ENCODE measurements at regions not wholly inside any gene's neighbourhood (a gene's known extent, or its start where the extent isn't known, plus 50 kb on each side); places are given as distances from the start of the nearest gene placed in this dataset.

DNA sequence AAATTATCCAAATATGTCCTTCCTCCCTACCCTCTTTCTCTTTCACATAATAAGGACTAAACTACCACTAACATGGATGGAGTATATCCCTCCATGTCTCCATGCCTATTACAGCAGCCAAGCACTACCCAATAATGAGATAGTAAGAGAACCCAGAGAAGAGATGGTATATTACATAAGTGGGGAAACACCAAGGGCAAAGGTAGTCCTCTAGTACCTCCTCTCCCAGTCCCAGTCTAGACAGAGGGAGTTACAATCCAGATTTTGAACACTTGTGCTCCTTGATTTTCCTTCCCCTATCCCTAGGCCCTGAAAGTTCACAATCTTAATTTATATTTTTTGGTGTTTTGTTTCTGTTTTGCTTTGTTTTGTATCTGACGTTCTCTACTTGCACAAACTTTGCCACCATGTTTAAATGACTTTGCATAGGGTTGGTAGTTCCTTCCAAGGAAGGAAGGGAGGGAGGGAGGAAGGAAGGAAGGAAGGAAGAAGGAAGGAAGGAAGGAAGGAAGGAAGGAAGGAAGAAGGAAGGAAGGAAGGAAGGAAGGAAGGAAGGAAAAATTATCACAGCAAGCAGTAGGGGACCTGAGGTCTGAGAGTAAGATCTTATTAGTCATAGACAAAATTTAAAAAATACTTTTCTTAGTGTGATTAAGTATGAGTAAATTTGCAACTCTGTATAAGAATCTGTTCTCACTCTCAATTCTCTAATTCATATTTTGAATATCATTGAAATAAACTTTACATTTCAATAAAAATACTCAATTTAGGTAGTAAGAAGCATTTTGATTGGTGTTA lies 521.9 kb downstream of the PTPRC start:
- H3K27me3 ChIP-seq, result no peaks in the 10 kb centered on the region
- no peak for DNase-seq (ENCODE audit: extremely low spot score in 2 of 2)
- TF ChIP-seq POLR2A (IDR thresholded peaks at IDR 0.05) (no peak), POLR2AphosphoS5 (IDR thresholded peaks at IDR 0.05; ENCODE audit: insufficient read depth in 1 of 2, low read depth in 1 of 2) (no peak)
- TF ChIP-seq, protein P1, sequence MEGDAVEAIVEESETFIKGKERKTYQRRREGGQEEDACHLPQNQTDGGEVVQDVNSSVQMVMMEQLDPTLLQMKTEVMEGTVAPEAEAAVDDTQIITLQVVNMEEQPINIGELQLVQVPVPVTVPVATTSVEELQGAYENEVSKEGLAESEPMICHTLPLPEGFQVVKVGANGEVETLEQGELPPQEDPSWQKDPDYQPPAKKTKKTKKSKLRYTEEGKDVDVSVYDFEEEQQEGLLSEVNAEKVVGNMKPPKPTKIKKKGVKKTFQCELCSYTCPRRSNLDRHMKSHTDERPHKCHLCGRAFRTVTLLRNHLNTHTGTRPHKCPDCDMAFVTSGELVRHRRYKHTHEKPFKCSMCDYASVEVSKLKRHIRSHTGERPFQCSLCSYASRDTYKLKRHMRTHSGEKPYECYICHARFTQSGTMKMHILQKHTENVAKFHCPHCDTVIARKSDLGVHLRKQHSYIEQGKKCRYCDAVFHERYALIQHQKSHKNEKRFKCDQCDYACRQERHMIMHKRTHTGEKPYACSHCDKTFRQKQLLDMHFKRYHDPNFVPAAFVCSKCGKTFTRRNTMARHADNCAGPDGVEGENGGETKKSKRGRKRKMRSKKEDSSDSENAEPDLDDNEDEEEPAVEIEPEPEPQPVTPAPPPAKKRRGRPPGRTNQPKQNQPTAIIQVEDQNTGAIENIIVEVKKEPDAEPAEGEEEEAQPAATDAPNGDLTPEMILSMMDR (IDR thresholded peaks at IDR 0.05), result no peak
- H3K9me3 ChIP-seq, result no peaks in the 10 kb centered on the region
- H3K4me3 ChIP-seq, result no peak overlapping the region
- no peaks in the 10 kb centered on the region for H3K36me3 ChIP-seq
- intact Hi-C loops (cut with DNase I), result no loop called here
- H3K27ac ChIP-seq, result no peak overlapping the region
- H3K4me1 ChIP-seq, result no peaks in the 10 kb centered on the region

DNA sequence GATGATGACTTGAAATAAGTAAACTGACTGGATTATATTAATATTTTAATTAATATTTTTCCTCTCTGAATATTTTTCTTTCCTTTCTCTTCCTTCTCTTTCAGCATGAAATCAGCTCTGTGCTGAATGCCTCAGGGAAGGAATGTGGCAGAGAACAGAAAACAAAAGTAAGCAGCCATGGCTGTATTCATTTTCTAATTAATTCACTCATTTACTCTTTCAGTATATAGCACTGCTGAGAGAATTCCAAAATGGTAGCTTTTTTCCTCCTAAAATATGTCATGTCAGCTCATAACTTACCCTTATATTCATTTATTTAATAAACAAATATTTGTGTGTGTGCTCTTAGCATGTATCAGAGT lies 522.5 kb downstream of the PTPRC start:
- TF ChIP-seq, protein P1 (IDR thresholded peaks at IDR 0.05), result no peak
- no peak for TF ChIP-seq POLR2AphosphoS5 (IDR thresholded peaks at IDR 0.05; ENCODE audit: insufficient read depth in 1 of 2, low read depth in 1 of 2)
- TF ChIP-seq POLR2A (IDR thresholded peaks at IDR 0.05), result no peak
- Histone ChIP-seq H3K4me3 (no peak overlapping the region), H3K27ac (no peak overlapping the region), H3K36me3 (no peaks in the 10 kb centered on the region), H3K9me3 (no peaks in the 10 kb centered on the region), H3K27me3 (no peaks in the 10 kb centered on the region), H3K4me1 (no peaks in the 10 kb centered on the region)
- DNase-seq (ENCODE audit: extremely low spot score in 2 of 2), result no peak
- intact Hi-C loops (cut with DNase I), result no loop called here

DNA sequence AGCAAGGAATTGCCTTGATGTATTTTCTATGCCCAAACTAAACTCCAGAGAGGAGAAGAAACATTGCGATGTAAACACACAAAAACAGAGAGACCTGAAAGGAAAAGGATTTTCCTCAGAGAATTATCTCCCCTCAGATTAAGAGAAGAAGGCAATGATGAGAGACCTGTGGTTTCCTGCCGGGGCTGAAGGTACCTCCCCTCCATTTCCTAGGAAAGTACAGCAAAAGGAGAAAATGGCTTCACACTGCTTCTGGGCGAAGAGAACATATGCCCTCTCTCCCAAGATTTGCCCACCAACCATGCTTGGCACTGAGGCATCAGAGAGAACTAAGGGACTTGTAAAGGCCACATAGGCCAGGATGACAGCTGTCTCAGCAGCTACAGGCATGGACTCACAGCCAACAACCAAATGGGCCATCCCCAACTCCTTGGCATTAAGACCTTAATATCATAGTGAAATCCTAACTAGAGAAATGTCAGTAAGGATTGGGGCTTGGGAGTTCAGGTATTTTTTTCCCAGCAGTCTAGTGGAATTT lies 523.0 kb downstream of the PTPRC start:
- H3K9me3 ChIP-seq, result no peaks in the 10 kb centered on the region
- DNase-seq (ENCODE audit: extremely low spot score in 2 of 2), result no peak
- no peaks in the 10 kb centered on the region for H3K4me1 ChIP-seq
- H3K4me3 ChIP-seq, result no peak overlapping the region
- no peak overlapping the region for H3K27ac ChIP-seq
- no peaks in the 10 kb centered on the region for H3K36me3 ChIP-seq
- no peaks in the 10 kb centered on the region for H3K27me3 ChIP-seq
- TF ChIP-seq POLR2AphosphoS5 (IDR thresholded peaks at IDR 0.05; ENCODE audit: insufficient read depth in 1 of 2, low read depth in 1 of 2) (no peak), POLR2A (IDR thresholded peaks at IDR 0.05) (no peak)
- TF ChIP-seq, protein P1 (IDR thresholded peaks at IDR 0.05), result no peak
- intact Hi-C loops (cut with DNase I), result no loop called here

DNA sequence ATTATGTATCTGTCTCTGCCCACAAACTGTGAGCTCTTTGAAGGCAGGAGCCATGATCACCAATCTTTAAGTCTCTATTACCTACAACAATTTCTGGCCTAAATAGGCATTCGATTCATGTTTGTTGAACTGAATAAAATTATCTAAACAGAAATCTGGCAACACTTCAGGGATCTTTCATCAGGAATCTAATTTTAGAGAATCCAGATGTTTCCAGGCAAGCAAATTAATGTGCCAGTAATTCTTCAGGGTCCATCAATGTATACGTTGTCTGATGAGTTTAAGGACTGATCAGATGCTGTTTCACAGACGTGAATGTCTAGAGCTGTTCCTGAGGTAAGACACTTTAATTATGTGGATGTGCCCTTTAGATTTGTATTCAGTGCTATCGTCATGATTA lies 524.4 kb downstream of the PTPRC start:
- no peaks in the 10 kb centered on the region for H3K4me1 ChIP-seq
- TF ChIP-seq POLR2A (IDR thresholded peaks at IDR 0.05), result no peak
- TF ChIP-seq POLR2AphosphoS5 (IDR thresholded peaks at IDR 0.05; ENCODE audit: insufficient read depth in 1 of 2, low read depth in 1 of 2), result no peak
- TF ChIP-seq, protein P1 (IDR thresholded peaks at IDR 0.05), result no peak
- DNase-seq (ENCODE audit: extremely low spot score in 2 of 2), result no peak
- intact Hi-C loops (cut with DNase I), result no loop called here
- no peak overlapping the region for H3K27ac ChIP-seq
- H3K9me3 ChIP-seq, result no peaks in the 10 kb centered on the region
- H3K36me3 ChIP-seq, result no peaks in the 10 kb centered on the region
- no peaks in the 10 kb centered on the region for H3K27me3 ChIP-seq
- no peak overlapping the region for H3K4me3 ChIP-seq

DNA sequence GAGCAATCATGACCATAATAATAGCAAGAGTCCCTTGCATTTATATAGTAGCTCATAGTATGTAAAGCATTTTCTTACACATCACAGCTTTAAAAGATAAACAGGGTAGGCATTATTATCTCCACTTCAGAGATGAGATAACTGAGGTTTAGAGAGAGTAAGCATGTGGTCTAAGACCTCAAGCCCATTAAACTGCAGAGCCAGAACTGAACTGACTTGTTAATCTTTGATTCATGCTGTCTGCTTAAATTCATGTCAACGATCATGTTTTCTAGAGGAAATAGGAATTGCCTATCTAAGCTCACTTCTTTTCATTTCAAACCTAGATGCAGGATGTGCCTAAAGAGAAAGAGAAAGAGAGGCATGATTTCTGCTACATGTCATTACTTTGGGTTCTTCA lies 524.8 kb downstream of the PTPRC start:
- no peaks in the 10 kb centered on the region for H3K36me3 ChIP-seq
- no peak overlapping the region for H3K27ac ChIP-seq
- no peaks in the 10 kb centered on the region for H3K4me1 ChIP-seq
- DNase-seq (ENCODE audit: extremely low spot score in 2 of 2), result no peak
- intact Hi-C loops (cut with DNase I), result no loop called here
- H3K4me3 ChIP-seq, result no peak overlapping the region
- no peaks in the 10 kb centered on the region for H3K27me3 ChIP-seq
- no peak for TF ChIP-seq POLR2AphosphoS5 (IDR thresholded peaks at IDR 0.05; ENCODE audit: insufficient read depth in 1 of 2, low read depth in 1 of 2)
- TF ChIP-seq, protein P1 (IDR thresholded peaks at IDR 0.05), result no peak
- no peak for TF ChIP-seq POLR2A (IDR thresholded peaks at IDR 0.05)
- H3K9me3 ChIP-seq, result no peaks in the 10 kb centered on the region

All from vagina (tissue), 2 donors.